Immature natural killer cell (primary cell): ENCODE measurements at regions not wholly inside any gene's neighbourhood (a gene's known extent, or its start where the extent isn't known, plus 50 kb on each side); places are given as distances from the start of the nearest gene placed in this dataset.

Experiments used
- DNase-seq, 3 donors: peaks; one replicate each; pipeline ENCODE4 v3.0.0; 2022; ENCODE audit warnings: mixed read lengths in 1 of 3
- H3K27ac Mint-ChIP-seq, 6 donors: one replicate each; pipeline ENCODE4 v1.8.0; 2020; ENCODE audit warnings: mixed read lengths in 6 of 6, mild to moderate bottlenecking in 5 of 6, inconsistent platforms in 4 of 6, moderate library complexity in 3 of 6
- H3K27me3 Mint-ChIP-seq, 3 donors: one replicate each; pipeline ENCODE4 v1.8.0; 2020 to 2021; ENCODE audit warnings: low read depth in 3 of 3, mild to moderate bottlenecking in 3 of 3, mixed read lengths in 3 of 3, moderate library complexity in 3 of 3, inconsistent platforms in 1 of 3
- H3K36me3 Mint-ChIP-seq, 3 donors: one replicate each; pipeline ENCODE4 v1.8.0; 2020; ENCODE audit warnings: mixed read lengths in 3 of 3, inconsistent platforms in 2 of 3, mild to moderate bottlenecking in 2 of 3
- H3K4me1 Mint-ChIP-seq, 2 donors: one replicate each; pipeline ENCODE4 v1.8.0; 2020; ENCODE audit warnings: inconsistent platforms in 2 of 2, mild to moderate bottlenecking in 2 of 2, mixed read lengths in 2 of 2, moderate library complexity in 1 of 2
- H3K4me3 Mint-ChIP-seq, 5 donors: one replicate each; pipeline ENCODE4 v1.8.0; 2020; ENCODE audit warnings: mild to moderate bottlenecking in 5 of 5, mixed read lengths in 5 of 5, inconsistent platforms in 3 of 5, moderate library complexity in 3 of 5
- H3K9me3 Mint-ChIP-seq, 6 donors: one replicate each; pipeline ENCODE4 v1.8.0; 2020; ENCODE audit warnings: mild to moderate bottlenecking in 6 of 6, mixed read lengths in 6 of 6, inconsistent platforms in 4 of 6, moderate library complexity in 3 of 6

GRCh38 chr18:43501099-43501498, 223.8 kb upstream of the SYT4 start:
- H3K4me3 Mint-ChIP-seq, result no peak overlapping the region
- no peaks in the 10 kb centered on the region for H3K4me1 Mint-ChIP-seq
- no peaks in the 10 kb centered on the region for H3K36me3 Mint-ChIP-seq
- peaks cover 3 to 18% (median 7%) of the 10 kb centered on the region in 6 donors for H3K9me3 Mint-ChIP-seq
- DNase-seq, result no peak
- H3K27me3 Mint-ChIP-seq, result peaks cover 0 to 4% (median 0%) of the 10 kb centered on the region in 3 donors
- no peak overlapping the region for H3K27ac Mint-ChIP-seq

DNA sequence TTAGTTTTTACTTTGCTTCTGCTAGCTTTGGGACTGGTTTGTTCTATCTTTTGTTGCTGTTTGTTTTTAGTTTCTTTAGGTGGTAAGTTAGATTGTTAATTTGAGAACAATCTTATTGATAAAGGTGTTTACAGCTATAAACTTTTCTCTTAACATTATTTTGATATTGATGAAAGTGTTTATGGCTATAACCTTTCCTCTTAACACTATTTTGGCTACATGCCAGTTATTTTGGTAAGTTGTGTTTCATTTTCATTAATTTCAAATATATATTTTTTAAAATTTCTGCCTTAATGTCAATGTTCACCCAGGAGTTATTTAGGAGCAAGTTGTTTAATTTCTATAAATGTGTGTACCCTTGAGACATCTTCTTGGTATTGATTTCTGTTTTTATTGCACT, 229.6 kb upstream of the SYT4 start:
- Mint-ChIP-seq H3K27ac (no peak overlapping the region), H3K36me3 (no peaks in the 10 kb centered on the region), H3K9me3 (peaks cover 16 to 49% (median 36%) of the 10 kb centered on the region in 6 donors), H3K4me1 (no peaks in the 10 kb centered on the region), H3K27me3 (peaks cover 0 to 6% (median 0%) of the 10 kb centered on the region in 3 donors), H3K4me3 (no peak overlapping the region)
- DNase-seq, result no peak

DNA sequence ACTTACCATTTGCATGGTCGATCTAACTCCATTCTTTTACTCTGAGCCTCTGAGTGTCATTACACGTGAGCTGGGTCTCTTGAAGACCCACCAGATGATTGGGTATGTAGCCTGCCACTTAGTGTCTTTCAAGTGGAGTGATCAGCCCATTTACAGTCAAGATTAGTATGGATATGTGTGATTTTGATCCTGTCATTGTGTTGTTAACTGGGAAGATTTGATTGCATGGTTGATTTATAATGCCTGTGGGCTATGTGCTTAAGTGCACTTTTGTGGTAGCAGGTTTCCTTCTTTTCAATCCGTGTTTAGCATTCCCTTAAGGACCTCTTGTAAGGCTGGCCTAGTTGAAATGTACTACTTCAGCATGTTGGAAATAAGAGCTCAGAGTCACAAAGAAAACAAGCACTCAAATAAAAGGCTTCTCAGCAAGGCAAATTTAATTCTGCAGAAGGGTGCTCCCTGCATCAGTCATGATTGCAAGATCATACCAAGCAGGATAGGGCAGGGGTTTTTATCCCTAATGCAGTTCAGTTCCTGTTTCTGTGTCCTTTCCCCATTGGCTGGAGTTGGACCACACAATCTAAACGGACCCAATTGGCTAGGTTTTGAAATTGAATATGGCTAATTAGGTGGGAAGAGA, 230.7 kb upstream of the SYT4 start:
- Mint-ChIP-seq H3K27me3 (peaks cover 0 to 4% (median 0%) of the 10 kb centered on the region in 3 donors), H3K36me3 (no peaks in the 10 kb centered on the region), H3K4me1 (no peaks in the 10 kb centered on the region)

DNA sequence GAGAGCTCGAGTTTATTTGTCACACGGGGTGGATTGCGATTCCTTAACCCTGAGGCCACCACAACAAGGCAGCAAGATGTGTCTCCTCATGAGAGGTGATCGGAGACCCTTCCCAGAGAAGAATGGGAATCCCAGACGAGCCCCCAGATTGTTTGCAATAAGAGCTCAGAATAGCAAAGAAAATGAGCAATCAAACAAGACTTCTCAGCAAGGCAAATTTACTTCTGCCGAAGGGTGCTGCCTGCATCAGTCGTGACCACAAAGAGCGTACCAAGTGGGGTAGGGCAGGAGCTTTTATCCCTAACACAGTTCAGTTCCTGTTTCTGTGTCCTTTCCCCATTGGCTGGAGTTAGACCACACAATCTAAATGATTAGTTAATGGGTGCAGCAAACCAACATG, 237.5 kb upstream of the SYT4 start:
- no peak for DNase-seq
- Mint-ChIP-seq H3K36me3 (peaks cover 0 to 4% (median 0%) of the 10 kb centered on the region in 3 donors), H3K9me3 (peaks cover 9 to 47% (median 20%) of the 10 kb centered on the region in 6 donors), H3K4me3 (no peak overlapping the region), H3K27me3 (peaks cover 0 to 2% (median 0%) of the 10 kb centered on the region in 3 donors), H3K4me1 (no peaks in the 10 kb centered on the region), H3K27ac (no peak overlapping the region)

More for the DNA sequence above, 230.7 kb upstream of the SYT4 start:
- Mint-ChIP-seq H3K27ac (no peak overlapping the region), H3K9me3 (peaks cover 16 to 54% (median 36%) of the 10 kb centered on the region in 6 donors), H3K4me3 (no peak overlapping the region)
- no peak for DNase-seq

GRCh38 chr18:43515481-43515880, 238.2 kb upstream of the SYT4 start:
- H3K9me3 Mint-ChIP-seq, result peaks cover 5 to 42% (median 15%) of the 10 kb centered on the region in 6 donors
- DNase-seq, result no peak
- no peak overlapping the region for H3K4me3 Mint-ChIP-seq

DNA sequence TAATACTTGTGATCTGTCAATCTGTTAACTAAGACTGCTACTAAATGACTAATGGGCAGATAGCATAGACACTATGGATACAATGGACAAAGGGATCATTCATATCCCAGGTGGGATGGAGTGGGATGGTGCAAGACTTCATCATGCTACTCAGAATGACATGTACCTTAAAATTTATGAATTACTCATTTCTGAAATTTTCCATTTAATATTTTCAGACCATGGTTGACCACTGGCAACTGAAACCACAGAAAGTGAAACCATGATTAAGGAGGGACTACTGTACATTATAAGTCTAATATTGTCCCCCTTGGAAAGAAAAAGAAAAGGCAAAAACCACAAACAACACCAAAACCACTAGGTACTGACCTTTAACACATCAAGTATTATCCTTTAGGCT, 247.0 kb upstream of the SYT4 start:
- Mint-ChIP-seq H3K4me3 (no peak overlapping the region), H3K9me3 (peaks cover 0 to 2% (median 0%) of the 10 kb centered on the region in 6 donors), H3K27me3 (no peaks in the 10 kb centered on the region), H3K4me1 (no peaks in the 10 kb centered on the region), H3K27ac (no peak overlapping the region), H3K36me3 (peaks cover 0 to 3% (median 0%) of the 10 kb centered on the region in 3 donors)
- DNase-seq, result no peak

More at GRCh38 chr18:43515481-43515880, 238.2 kb upstream of the SYT4 start:
- H3K36me3 Mint-ChIP-seq, result peaks cover 0 to 4% (median 0%) of the 10 kb centered on the region in 3 donors
- H3K4me1 Mint-ChIP-seq, result no peaks in the 10 kb centered on the region
- no peak overlapping the region for H3K27ac Mint-ChIP-seq
- peaks cover 0 to 2% (median 0%) of the 10 kb centered on the region in 3 donors for H3K27me3 Mint-ChIP-seq

DNA sequence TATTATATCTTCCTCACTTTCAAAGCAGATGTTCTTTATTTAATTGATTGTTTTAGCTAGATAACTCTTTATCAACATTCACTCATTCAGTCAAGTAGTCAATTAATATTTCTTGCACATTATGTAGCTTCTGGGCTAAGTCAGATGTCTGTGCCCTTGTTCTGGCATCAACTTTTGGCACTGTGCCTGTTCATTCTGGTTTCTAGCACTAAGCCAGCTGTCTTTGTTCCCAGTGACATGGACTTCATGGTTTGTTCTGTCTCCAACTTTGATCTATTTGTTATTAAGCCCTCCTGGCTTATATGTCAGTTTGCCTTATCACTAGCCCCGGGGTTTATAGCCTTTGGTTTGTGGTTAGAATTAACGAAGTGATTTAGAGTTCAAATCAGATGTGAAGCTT, 247.9 kb upstream of the SYT4 start:
- Mint-ChIP-seq H3K27ac (no peak overlapping the region), H3K27me3 (no peaks in the 10 kb centered on the region), H3K4me3 (no peak overlapping the region), H3K36me3 (peaks cover 0 to 3% (median 0%) of the 10 kb centered on the region in 3 donors), H3K4me1 (no peaks in the 10 kb centered on the region), H3K9me3 (peaks cover 0 to 3% (median 0%) of the 10 kb centered on the region in 6 donors)
- DNase-seq, result no peak

DNA sequence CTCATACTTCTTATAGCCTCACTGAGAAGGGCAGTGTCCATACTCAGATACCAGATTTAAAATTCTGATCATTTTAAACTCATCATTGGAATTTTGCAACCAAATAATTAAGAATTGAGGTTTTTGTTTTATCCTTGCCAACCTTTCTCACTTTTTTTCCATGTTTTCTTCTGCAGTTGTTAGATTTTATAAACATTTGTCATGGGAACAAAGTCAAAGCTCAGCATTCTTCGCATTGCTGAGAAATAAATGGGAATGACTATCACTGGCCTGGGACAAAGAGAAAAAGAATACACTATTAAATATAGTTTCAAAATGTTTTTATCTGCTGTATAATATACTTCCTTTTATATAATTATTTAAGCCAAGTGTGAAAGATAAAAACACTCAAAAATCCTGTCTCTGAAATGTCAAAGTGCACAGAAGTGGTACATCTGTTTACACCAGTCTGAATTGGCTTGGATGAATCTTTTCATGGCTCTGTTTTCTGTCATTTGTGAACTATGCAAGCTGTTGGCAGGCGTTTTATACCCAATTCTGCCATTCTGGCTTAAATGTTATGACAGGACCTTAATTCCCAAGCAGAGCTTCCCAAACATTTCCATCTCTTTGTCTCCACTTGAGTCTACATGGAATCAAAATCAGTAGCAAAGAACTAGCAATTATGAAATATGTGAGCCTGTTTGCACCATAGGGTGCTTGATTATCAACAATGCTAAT, 249.3 kb upstream of the SYT4 start:
- peaks cover 0 to 3% (median 0%) of the 10 kb centered on the region in 6 donors for H3K9me3 Mint-ChIP-seq
- DNase-seq, result no peak
- H3K27me3 Mint-ChIP-seq, result no peaks in the 10 kb centered on the region
- H3K27ac Mint-ChIP-seq, result no peak overlapping the region
- H3K4me1 Mint-ChIP-seq, result no peaks in the 10 kb centered on the region
- no peak overlapping the region for H3K4me3 Mint-ChIP-seq
- H3K36me3 Mint-ChIP-seq, result no peaks in the 10 kb centered on the region

DNA sequence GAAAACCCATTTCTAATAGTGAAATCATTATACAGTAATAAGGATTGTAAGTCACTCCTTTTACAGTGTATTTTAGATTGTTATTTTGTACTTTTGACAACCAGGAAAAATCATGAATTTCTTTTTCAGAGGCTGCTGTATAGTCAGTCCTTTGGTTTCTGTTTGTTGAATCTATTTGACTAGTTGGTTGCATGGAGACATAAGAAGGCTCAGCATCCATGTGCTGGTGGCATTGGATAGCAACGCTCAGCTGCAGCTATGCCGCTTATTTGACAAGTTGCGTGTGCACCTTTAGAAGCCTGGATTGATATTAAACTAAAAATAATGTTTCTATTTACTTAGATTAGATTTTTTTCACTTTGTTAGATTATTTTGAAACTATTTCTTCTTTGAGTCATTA, 254.1 kb upstream of the SYT4 start:
- H3K27ac Mint-ChIP-seq, result no peak overlapping the region
- no peaks in the 10 kb centered on the region for H3K27me3 Mint-ChIP-seq
- no peak overlapping the region for H3K4me3 Mint-ChIP-seq
- H3K36me3 Mint-ChIP-seq, result no peaks in the 10 kb centered on the region
- no peak for DNase-seq
- H3K4me1 Mint-ChIP-seq, result no peaks in the 10 kb centered on the region
- peaks cover 0 to 3% (median under 1%) of the 10 kb centered on the region in 6 donors for H3K9me3 Mint-ChIP-seq

GRCh38 chr18:43533371-43533770, 256.1 kb upstream of the SYT4 start:
- Mint-ChIP-seq H3K27ac (no peak overlapping the region), H3K4me3 (no peak overlapping the region), H3K4me1 (no peaks in the 10 kb centered on the region), H3K9me3 (peaks cover 0 to 4% (median 3%) of the 10 kb centered on the region in 6 donors), H3K36me3 (no peaks in the 10 kb centered on the region), H3K27me3 (peaks cover 0 to 2% (median 0%) of the 10 kb centered on the region in 3 donors)
- DNase-seq, result no peak

- H3K27me3 Mint-ChIP-seq, result peaks cover 0 to 2% (median 0%) of the 10 kb centered on the region in 3 donors
These were observed 257.2 kb upstream of the SYT4 start for GRCh38 chr18:43534511-43534910.

GRCh38 chr18:43539862-43540261, 262.6 kb upstream of the SYT4 start:
- H3K4me3 Mint-ChIP-seq, result no peak overlapping the region
- H3K27me3 Mint-ChIP-seq, result peaks cover 0 to 2% (median 2%) of the 10 kb centered on the region in 3 donors
- H3K27ac Mint-ChIP-seq, result no peak overlapping the region
- H3K36me3 Mint-ChIP-seq, result peaks cover 0 to 2% (median 0%) of the 10 kb centered on the region in 3 donors
- H3K9me3 Mint-ChIP-seq, result peaks cover 0 to 12% (median 3%) of the 10 kb centered on the region in 6 donors
- no peak for DNase-seq
- H3K4me1 Mint-ChIP-seq, result no peaks in the 10 kb centered on the region

More at GRCh38 chr18:43534511-43534910, 257.2 kb upstream of the SYT4 start:
- no peak for DNase-seq
- Mint-ChIP-seq H3K4me1 (no peaks in the 10 kb centered on the region), H3K4me3 (no peak overlapping the region), H3K27ac (no peak overlapping the region), H3K9me3 (peaks cover 0 to 4% (median 3%) of the 10 kb centered on the region in 6 donors), H3K36me3 (no peaks in the 10 kb centered on the region)

- Mint-ChIP-seq H3K4me1 (no peaks in the 10 kb centered on the region), H3K27me3 (peaks cover 0 to 2% (median 2%) of the 10 kb centered on the region in 3 donors)
- DNase-seq, result no peak
These were observed 264.7 kb upstream of the SYT4 start for GRCh38 chr18:43542016-43542415.

DNA sequence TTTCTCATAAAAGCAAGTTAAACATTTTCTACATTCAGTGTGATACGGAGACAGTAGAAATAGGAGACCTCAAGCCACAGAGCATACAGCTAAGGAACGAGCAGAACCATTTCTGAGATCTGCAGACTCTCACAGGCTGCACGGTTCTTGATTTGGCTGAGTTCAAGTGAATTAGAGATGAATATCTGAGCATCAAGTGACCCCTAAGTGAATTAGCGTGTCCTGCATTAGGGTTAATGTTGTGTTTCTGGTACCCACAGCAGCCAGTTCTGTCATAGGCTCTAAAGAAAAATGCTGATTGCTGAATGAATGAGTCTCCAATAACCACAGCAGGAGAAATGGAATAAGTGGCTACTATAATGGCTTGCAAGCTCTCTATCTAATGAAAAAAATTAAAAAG, 265.9 kb upstream of the SYT4 start:
- Mint-ChIP-seq H3K36me3 (peaks cover 0 to 4% (median 0%) of the 10 kb centered on the region in 3 donors), H3K27me3 (peaks cover 0 to 2% (median 0%) of the 10 kb centered on the region in 3 donors), H3K4me1 (no peaks in the 10 kb centered on the region), H3K9me3 (peaks cover 0 to 9% (median 3%) of the 10 kb centered on the region in 6 donors), H3K27ac (no peak overlapping the region), H3K4me3 (no peak overlapping the region)
- DNase-seq, result no peak

More at GRCh38 chr18:43542016-43542415, 264.7 kb upstream of the SYT4 start:
- Mint-ChIP-seq H3K9me3 (peaks cover 0 to 9% (median 3%) of the 10 kb centered on the region in 6 donors), H3K36me3 (peaks cover 0 to 4% (median 0%) of the 10 kb centered on the region in 3 donors), H3K4me3 (no peak overlapping the region), H3K27ac (no peak overlapping the region)
